COR-L47 (cell line): ENCODE measurements at regions not wholly inside any gene's neighbourhood (a gene's known extent, or its start where the extent isn't known, plus 50 kb on each side); places are given as distances from the start of the nearest gene placed in this dataset.

Experiments
- DNase-seq: peaks from one replicate; lab custom pipeline; 2025; lab: John Stamatoyannopoulos, UW

DNA sequence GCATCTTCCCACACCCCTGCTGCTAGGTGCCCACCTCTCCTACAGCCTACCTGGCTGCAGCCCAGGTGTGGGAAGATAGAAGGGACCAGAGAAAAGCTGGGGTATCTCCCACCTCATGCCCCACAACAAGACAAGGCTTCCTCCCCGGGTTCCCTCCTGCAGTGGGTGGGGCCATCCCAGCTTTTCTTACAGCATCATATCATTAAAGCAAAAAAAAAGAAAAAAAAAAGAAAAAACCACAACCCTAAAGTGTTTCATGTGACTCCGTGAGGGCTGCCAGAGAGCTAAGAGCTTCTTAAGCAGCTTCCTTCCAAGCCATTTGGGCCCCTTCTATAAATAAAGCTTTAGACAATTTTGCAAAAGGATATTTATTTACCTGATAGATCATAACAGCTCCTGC is 455.4 kb upstream of the TSHZ3 start:
- DNase-seq: no peak

DNA sequence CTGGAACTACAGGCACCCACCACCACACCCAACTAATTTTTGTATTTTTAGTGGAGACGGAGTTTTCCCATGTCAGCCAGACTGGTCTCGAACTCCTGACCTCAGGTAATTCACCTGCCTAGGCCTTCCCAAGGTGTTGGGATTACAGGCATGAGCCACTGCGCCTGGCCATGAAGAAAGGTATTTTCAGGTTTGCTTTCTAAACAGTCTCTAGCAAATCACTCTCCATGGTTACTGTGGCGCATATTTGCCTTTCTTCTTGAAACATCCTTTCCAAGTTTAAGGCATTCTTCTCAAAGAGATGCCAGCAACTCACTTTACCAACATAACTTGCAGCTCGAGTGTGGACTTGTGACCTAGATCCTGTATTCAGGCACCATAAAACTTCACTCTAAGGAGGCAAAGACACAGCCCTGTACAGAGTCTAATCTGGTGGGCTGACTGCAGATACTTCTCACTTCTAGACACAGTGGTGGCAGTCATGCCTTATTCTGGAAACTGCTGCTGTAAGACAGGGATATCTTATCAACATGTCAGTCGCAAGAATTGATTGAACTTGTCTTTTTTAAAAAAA is 461.4 kb upstream of the TSHZ3 start:
- no peak for DNase-seq

DNA sequence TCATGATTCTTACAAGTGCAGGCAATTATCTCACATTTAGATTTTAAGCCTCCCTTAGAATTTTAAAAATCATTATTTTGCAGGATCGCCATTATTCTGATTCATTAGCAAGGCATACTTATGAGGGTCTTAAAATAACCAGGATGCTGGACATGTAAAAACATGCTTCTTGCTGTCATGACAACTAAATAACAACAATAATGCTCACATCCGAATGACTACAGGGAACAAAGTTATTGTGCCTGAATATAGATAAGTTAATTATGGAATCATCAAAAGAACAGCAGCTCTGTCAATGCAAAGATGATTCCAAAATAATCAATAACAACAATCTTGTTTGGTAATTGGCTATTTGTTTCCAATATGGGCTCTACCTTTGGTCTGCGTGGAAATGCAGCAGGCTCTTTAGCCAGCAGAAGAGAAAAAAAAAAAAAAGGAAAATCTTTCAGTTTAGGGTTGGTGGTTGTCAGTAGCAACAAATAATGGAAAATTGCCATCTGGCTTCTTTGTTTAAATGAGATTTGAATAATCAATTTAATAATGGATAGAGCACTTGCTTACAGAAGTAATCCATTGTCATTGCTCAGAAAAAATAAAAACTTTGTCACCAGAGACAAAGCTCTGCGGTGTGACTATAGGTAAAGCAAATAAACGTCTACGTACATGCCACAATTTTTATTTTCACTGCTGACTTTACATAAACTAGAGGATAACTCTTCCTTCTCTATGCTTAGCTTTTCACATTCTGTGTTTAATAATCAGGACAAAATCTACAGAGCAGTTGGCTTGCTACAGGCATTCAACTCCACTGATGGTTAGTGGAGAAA is 468.9 kb upstream of the TSHZ3 start:
- no peak for DNase-seq

DNA sequence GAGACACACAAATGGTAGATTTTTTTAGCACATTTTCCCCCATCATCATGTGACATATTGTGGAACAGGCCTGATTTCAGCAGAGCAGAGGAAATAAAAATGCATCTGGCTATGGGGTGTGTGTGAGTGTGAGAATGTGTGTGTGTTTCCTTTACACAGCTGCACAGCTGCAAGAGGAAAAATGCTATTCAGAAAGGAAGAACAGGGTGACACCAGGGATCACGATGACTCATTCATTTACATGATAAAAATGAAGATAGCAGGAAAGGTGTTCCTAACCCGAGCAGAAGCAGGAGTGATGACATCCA is 469.5 kb upstream of the TSHZ3 start:
- no peak for DNase-seq

DNA sequence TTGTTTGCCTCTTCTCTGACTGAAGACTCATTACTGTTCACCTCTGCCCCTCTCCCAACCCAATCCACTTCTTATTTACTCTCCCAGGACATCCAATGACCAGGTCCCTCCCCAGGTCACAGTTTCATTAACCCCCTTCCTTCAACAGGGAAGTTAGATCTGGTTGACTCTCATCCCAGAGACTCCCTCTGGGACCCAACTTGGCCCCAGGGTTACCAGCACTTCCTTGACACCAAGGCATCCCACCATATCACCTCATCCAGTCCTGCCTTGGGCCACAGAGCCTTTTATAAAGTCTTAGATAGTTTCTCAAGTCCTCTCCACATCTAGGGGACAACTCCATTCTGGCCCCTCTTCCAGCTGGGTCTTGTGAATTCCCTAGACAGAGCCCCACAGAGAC is 470.6 kb upstream of the TSHZ3 start:
- DNase-seq: no peak

DNA sequence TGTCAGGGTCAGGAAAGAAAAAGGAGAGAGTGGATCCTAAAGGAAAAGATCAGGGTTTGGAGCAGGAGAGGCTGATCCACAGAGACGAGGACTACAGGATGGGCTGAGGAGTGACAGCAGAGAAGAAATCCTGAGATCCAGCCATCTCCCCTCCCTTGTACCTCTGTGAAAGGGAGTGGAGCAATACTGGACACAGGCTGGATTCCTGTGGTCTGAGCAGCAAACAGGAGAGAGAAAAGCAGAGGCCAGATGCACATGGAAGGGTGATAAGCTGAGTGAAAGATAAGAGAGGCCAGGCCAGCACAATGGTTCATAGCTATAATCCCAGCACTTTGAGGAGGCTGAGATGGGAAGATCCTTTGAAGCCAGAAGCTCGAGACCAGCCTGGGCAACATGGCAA is 472.1 kb upstream of the TSHZ3 start:
- DNase-seq: no peak

DNA sequence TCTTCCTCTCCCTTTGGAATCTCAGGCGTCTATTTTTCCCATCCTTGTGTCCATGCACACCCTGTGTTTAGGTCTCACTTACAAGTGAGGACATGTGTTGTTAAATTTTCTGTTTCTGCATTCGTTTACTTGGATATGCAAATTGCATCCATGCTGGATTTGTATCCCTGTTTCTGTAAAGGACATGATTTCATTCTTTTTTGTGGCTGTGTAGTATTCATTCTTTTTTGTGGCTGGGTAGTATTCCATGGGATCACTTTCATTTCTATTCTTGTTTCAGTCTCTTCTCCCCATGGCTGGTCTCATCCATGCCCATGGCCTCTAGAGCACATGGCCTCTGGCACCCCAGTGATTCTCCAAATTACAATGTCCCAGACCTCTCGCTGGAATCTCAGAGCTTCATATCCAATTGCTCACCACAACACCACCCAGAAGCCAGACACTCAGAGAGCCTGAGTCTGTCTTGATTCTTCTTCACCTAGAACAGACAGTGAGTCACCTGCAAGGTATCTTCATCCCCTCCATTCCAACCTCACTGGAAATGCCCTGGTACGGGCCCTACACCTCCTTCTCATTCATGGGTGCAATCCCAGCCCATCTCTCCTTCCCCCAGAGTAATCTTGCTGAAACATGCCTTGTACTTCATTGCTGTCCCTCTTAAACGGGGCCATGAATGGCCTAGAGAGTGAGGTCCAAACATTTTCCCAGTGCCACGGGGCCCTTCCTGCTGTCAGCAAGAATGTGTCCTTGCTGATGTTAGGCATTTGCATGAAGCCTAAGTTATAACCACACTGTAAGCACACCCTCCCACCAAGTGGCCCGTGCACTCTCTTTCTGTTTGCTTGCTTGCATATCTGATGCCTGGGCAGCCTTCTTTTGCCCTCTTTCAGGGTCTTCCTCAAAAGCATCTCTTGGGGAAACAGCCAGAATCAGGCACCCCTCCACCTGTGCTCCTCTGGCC is 476.2 kb upstream of the TSHZ3 start:
- DNase-seq: no peak

DNA sequence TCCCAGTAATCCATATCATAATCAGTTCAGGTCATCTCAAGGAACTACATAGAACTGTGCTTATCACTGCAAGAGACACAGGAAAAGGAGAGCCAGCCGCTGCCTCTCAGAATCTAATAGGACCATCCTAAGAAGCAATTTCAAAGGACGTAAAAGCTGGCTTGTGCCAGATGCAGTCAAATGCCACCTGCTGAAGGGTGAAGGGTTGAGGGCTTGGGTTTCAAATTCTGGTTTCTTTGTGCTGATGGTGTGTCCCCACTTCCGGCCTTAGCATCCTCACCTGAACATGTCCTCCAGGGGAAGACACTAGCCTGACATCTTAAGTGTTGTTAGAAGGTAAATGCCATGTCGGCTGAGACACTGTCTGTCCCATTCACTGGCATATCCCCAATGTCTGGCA is 477.1 kb upstream of the TSHZ3 start:
- no peak for DNase-seq

DNA sequence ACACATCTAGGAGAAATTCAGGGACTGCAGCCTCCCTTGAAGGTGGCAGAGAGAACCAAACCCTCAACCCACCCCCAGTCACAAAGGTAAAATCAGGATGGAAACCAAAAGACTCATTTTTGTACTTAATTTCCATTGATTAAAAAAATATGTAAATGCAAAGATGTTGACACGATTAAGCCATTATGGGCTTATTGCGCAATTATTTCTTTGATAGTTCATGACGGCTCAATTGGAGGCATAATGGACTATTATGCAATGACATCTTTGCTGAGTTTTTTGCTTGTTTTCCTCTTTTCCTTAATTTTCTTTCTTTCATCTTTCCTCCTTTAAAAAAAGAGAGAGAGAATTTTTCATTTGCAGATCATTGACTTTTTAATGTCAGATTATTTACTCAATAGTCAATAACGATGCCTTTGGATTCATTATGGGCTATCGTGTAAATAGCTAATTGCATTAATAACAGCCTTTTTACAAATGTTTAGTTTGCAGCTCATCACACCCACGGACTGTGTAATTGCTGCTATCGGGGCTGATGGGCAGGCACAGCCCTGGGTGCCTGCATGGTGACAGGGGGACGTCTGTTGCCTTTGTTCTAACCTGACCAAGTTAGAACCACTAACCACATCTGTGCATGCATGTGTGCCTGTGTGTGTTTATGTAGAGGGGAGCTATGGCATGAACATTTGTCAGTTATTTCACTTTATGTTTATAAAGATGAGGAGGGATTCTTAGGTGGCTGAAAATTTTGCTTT is 482.4 kb upstream of the TSHZ3 start:
- no peak for DNase-seq

DNA sequence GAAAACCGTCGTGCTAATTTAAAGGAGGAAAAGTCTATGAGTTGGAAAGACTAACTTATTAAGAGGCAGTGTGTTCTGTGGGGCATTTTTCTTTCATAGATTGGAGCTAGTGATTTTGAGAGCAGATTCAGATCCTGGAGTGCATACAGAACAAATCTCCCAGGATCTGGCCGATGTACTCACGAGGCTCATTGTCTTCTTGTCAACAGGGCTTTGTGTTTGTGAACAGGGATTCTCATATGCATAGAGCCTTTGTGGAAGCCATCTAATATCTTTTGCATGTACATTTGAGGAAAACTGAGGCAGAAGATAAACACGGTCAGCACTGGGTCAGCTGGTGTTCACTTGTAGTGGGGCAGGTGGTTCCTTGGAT is 482.9 kb upstream of the TSHZ3 start:
- DNase-seq: no peak

DNA sequence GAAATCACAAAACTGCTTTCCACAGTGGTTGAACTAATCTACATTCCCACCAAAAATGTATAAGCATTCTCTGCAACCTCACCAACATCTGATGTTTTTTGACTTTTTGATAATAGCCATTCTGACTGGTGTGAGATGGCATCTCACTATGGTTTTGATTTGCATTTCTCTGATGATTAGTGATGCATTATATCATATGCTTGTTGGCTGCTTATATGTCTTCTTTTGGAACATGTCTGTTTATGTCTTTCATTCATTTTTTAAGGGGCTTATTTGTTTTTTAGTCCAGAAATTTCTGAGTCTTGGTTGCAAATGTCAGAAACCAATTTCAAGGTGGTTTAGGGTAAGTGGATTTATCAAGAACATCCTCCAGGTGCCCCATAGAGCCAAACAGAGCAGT is 484.8 kb upstream of the TSHZ3 start:
- DNase-seq: no peak

DNA sequence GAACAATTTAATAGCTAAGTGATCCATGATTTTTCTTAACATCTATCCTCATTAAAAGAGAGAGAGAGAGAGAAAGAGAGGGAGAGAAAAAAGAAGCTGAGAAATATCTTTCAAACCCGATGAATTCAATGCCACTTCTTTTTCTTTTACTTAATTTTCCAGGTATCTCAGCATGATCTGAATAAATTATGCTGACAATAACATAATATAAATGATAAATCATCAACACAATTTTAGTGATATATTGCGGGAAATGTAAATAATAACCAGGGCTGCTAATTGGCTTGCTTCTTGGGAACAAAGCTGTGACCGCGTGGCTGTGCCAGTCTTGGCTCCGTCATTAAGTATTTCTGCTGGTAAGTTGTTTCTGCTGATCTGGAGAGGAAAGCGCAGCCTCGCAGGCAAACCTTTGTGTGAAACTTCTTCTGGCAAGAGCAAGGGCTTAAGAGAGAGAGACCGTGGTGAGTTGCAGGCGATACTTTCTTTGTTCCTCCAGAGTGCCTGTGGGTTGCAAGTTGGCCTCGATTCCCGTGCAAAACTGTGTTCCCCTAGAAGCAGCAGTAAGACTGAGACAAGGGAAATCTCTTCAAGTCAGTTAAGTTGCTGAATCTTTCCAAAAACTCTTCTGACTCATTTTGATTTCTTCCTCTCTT is 489.1 kb upstream of the TSHZ3 start:
- no peak for DNase-seq

DNA sequence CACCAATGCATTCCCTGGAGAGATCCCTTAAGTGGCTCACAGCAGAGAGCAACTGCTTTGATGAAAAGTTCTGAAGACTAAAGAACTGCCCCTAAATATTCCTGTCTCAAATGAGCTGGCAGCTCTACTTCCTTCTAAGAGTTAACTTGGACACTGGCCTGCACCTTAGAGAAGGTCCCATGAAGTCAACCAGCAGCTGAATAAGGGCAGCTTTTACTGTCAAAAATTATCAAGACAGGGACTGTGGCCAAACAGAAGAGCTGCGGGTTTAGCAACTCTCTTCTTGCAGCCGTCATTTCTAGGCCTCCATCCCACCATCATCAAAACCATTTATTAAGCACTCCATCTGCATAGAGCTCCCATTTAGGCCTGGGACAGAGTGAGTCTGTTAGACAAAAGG is 491.1 kb upstream of the TSHZ3 start:
- DNase-seq: no peak

DNA sequence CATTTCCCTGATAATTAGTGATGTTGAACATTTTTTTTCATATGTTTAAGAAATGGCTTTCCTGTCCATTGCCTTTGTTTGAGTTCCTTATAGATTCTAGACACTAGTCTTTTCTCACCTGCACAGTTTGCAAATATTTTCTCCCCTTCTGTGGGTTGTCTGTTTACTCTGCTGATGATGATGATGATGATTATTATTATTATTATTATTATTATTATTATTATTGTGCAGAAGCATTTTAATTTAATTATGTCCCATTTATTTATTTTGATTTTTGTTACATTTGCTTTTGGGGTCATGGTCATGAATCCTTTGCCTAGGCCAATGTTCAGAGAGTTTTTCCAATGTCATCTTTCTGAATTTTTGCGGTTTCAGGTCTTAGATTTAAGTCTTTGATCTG is 492.5 kb upstream of the TSHZ3 start:
- no peak for DNase-seq

DNA sequence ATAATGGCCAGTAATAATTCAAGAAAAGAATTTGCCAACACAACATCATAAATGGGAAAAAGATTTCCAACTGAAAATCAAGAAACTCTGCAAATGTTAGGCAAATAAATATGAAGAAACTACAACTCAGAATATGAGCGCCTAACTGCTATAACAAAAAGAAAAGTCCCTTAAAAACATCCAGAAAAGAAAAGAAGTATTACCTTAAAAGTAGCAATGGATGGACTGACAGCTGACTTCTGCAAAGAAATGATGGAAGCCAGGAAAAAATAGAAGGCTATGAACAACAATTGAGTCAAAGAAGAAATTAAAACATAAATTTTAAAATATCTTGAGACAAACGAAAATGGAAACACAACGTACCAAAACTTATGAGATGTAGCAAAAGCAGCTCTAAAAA is 482.3 kb upstream of the ZNF507 start:
- DNase-seq: no peak

DNA sequence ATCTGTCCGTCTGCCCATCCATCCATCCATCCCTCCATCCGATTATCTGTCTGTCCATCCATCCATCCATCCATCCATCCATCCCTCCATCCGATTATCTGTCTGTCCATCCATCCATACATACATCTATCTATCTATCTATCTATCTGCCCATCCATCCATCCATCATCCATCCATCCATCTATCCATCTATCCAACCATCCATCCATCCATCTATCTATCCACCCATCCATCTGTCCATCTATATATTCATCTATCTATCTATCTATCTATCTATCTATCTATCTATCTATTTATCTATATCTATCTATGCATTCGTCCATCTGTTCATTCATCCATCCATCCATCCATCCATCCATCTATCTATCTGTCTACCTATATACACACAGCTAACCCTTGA is 471.1 kb upstream of the ZNF507 start:
- no peak for DNase-seq

DNA sequence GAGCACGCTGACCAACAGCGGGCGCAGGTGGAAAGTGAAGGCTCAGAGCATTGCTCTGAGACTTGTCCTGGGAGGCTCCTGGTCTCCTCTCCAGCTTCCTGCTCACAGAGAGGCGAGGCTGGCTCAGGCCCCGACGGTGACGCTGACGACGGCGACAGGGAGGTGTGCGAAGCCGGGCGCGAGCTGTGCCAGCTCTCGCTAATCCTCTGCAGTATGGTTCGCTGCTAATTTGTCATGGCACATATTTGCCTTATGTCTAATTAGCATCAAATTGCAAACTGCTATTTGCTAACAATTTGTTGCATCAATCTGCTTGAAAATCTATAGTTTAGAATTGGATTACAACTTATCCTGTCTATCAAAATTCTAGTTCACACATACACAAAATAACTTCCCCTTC is 469.8 kb upstream of the ZNF507 start:
- DNase-seq: no peak

DNA sequence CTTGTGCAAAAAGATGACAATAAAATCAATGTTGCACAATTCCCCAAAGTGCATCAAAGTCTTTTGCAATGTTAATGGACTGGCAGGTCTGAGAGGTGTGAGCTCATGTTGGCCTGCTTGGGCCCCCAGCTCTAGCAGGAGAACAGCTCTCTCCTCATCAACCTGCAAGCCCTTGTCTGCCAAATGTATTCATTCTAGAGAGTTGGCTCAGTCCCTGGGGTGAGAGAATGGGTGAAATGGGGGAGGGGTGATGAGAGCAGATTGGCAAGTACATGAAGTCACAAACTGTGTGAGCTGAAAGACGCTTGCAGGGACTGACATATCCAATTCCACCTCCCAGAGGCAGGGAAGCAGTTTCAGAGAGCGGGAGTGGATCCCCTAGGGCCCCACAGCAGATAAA is 465.1 kb upstream of the ZNF507 start:
- DNase-seq: no peak

DNA sequence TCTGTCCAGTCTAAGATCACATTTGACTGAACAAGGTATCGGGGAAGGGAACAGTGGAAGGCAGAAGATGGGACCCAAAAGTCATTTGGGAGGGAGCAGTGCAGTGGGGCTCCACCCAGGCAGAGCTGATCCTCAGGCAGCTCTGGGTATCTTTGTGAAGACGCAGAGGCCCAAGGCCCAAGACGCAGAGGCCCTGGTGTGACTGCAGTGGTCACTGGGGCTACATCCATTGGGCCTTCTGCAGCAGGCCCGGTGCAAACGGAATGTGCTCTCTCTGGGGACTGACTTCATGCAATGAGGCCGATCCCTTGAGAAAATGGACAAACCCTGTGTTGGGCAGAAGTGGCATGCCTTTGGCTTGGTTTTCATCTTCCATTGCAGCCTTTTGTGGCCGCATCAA is 463.4 kb upstream of the ZNF507 start:
- DNase-seq: no peak

DNA sequence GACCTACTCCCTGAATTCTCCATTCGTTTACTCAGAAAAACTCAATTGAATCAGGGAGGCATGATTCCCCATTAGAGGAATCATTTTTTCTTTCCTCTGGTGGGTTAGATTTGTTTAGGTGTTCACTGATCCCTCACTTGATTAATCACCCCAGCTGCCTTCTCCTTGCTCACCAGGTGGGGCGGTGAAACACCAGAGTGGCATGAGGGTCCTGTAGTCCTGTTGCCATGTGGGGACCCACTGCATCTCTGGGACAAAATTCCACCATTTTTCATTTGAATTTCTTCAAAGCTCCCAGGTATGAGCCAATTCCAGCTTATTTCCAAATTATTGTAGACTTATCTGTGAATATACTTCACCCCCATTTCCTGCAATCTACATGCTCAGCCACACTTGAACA is 462.7 kb upstream of the ZNF507 start:
- DNase-seq: no peak

DNA sequence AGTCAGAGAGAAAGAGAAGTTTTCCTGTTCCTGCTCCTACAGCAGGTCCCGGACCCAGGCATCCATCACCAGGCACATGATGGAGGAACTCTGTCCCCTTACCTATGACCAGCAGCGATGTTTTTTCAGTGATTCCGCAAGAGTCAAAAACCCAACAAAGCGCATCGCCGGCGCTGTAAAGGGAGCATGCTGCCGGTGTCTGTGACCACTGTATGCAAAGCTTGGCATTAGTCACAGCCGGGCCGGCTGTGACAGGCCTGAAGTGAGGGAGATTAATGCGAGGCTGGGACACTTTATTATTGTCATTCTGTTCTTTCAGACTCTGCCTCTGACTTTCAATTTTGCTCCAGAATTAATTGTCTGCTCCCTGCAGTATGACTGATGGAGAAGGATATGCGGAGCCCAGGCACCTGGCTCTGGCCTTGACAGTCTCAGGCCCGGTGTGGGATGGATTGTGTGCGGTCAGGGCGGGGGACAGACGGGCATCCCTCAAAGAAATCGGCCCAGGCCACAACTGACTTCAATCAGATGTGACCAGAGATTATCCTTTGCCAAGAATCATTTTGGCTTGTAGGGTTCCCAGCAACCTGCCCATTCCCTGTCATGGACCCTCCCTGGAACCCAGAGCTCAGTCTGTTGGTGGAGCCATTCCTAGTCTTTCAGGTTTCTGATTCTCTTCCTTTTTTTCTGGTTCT is 462.0 kb upstream of the ZNF507 start:
- no peak for DNase-seq
